ENCODE measurements at regions not wholly inside any gene's neighbourhood (a gene's known extent, or its start where the extent isn't known, plus 50 kb on each side); places are given as distances from the start of the nearest gene placed in this dataset.

- DNase-seq (ENCODE audit: low spot score) (no peak), ATAC-seq (no peak)
- Mint-ChIP-seq H3K36me3 (no peaks in the 10 kb centered on the region), H3K4me1 (peaks cover 37% of the 10 kb centered on the region), H3K9me3 (no peaks in the 10 kb centered on the region), H3K27ac (no peak overlapping the region), H3K27me3 (ENCODE audit: low read depth) (peaks cover under 1% of the 10 kb centered on the region; the same call in 1 of the 2 replicates), H3K4me3 (no peak overlapping the region)
- POLR2A ChIA-PET, result no interaction called here
- no peak for TF ChIP-seq RELA (CRISPR knock-in tag; IDR thresholded peaks at IDR 0.05; ENCODE audit: borderline replicate concordance)
- TF ChIP-seq RORB (CRISPR knock-in tag; IDR thresholded peaks at IDR 0.05), result no peak
- TF ChIP-seq, protein P1, sequence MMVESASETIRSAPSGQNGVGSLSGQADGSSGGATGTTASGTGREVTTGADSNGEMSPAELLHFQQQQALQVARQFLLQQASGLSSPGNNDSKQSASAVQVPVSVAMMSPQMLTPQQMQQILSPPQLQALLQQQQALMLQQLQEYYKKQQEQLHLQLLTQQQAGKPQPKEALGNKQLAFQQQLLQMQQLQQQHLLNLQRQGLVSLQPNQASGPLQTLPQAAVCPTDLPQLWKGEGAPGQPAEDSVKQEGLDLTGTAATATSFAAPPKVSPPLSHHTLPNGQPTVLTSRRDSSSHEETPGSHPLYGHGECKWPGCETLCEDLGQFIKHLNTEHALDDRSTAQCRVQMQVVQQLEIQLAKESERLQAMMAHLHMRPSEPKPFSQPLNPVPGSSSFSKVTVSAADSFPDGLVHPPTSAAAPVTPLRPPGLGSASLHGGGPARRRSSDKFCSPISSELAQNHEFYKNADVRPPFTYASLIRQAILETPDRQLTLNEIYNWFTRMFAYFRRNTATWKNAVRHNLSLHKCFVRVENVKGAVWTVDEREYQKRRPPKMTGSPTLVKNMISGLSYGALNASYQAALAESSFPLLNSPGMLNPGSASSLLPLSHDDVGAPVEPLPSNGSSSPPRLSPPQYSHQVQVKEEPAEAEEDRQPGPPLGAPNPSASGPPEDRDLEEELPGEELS (CRISPR knock-in tag; IDR thresholded peaks at IDR 0.05), result no peak
- TF ChIP-seq, protein P2, sequence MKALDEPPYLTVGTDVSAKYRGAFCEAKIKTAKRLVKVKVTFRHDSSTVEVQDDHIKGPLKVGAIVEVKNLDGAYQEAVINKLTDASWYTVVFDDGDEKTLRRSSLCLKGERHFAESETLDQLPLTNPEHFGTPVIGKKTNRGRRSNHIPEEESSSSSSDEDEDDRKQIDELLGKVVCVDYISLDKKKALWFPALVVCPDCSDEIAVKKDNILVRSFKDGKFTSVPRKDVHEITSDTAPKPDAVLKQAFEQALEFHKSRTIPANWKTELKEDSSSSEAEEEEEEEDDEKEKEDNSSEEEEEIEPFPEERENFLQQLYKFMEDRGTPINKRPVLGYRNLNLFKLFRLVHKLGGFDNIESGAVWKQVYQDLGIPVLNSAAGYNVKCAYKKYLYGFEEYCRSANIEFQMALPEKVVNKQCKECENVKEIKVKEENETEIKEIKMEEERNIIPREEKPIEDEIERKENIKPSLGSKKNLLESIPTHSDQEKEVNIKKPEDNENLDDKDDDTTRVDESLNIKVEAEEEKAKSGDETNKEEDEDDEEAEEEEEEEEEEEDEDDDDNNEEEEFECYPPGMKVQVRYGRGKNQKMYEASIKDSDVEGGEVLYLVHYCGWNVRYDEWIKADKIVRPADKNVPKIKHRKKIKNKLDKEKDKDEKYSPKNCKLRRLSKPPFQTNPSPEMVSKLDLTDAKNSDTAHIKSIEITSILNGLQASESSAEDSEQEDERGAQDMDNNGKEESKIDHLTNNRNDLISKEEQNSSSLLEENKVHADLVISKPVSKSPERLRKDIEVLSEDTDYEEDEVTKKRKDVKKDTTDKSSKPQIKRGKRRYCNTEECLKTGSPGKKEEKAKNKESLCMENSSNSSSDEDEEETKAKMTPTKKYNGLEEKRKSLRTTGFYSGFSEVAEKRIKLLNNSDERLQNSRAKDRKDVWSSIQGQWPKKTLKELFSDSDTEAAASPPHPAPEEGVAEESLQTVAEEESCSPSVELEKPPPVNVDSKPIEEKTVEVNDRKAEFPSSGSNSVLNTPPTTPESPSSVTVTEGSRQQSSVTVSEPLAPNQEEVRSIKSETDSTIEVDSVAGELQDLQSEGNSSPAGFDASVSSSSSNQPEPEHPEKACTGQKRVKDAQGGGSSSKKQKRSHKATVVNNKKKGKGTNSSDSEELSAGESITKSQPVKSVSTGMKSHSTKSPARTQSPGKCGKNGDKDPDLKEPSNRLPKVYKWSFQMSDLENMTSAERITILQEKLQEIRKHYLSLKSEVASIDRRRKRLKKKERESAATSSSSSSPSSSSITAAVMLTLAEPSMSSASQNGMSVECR (CRISPR knock-in tag; IDR thresholded peaks at IDR 0.05; ENCODE audit: borderline replicate concordance), result no peak
- no peak for TF ChIP-seq ZNF232 (CRISPR knock-in tag; IDR thresholded peaks at IDR 0.05)
- TF ChIP-seq E2F1 (CRISPR knock-in tag; IDR thresholded peaks at IDR 0.05), result no peak
- CTCF ChIA-PET, result interaction anchor here (1.3 kb wide), 1 partner anchor 147 kb away, joined by 3 read pairs; no protein-coding TSS in a partner anchor
These were observed 546.7 kb upstream of the ADARB2 start for GRCh38 chr10:2284071-2284470.

DNA sequence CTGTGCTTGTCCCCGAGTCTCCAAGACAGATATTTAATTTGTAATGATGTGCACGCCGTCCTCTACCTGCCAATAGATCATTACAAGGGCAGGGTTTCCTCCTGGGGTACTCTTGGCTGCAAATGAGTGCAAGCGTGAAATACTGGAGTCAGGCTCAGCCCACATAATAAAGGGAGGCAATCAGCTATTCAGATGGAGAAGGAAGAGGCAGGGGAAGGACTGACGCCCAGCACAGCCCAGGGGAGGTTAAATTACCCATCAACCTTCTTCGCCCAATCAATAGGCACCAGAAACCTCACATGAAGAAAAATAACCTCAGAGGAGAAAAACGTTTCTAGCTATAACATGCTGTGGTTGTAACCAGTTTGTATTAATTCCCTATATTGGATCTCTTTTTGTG, 544.9 kb upstream of the ADARB2 start:
- Mint-ChIP-seq H3K9me3 (no peaks in the 10 kb centered on the region), H3K27me3 (ENCODE audit: low read depth) (no peaks in the 10 kb centered on the region; the same call in 1 of the 2 replicates), H3K27ac (no peak overlapping the region), H3K36me3 (no peaks in the 10 kb centered on the region), H3K4me1 (peaks cover 42% of the 10 kb centered on the region), H3K4me3 (no peak overlapping the region)
- DNase-seq (ENCODE audit: low spot score), result no peak
- POLR2A ChIA-PET, result interaction anchor here (1.6 kb wide), 1 partner anchor 14 kb away, joined by 4 read pairs; no protein-coding TSS in a partner anchor
- CTCF ChIA-PET, result interaction anchor here (1.5 kb wide), 1 partner anchor 12 kb away, joined by 4 read pairs; no protein-coding TSS in a partner anchor
- ATAC-seq, result peak; percentile 82
- TF ChIP-seq FOXJ3 (CRISPR knock-in tag; IDR thresholded peaks at IDR 0.05; ENCODE audit: borderline replicate concordance) (no peak), RORB (CRISPR knock-in tag; IDR thresholded peaks at IDR 0.05) (no peak), ZNF423 (CRISPR knock-in tag; IDR thresholded peaks at IDR 0.05) (no peak), EMX1 (CRISPR knock-in tag; IDR thresholded peaks at IDR 0.05) (no peak), TP53 (CRISPR knock-in tag; IDR thresholded peaks at IDR 0.05) (no peak), ATF1 (CRISPR knock-in tag; IDR thresholded peaks at IDR 0.05) (no peak), CREM (CRISPR knock-in tag; IDR thresholded peaks at IDR 0.05) (no peak), JAZF1 (CRISPR knock-in tag; IDR thresholded peaks at IDR 0.05) (no peak), GABPB1 (CRISPR knock-in tag; IDR thresholded peaks at IDR 0.05) (no peak), ATF6 (CRISPR knock-in tag; IDR thresholded peaks at IDR 0.05) (no peak), NR3C1 (CRISPR knock-in tag; conservative IDR thresholded peaks at IDR 0.05; ENCODE audit: low read depth) (no peak)
- TF ChIP-seq, protein P3, sequence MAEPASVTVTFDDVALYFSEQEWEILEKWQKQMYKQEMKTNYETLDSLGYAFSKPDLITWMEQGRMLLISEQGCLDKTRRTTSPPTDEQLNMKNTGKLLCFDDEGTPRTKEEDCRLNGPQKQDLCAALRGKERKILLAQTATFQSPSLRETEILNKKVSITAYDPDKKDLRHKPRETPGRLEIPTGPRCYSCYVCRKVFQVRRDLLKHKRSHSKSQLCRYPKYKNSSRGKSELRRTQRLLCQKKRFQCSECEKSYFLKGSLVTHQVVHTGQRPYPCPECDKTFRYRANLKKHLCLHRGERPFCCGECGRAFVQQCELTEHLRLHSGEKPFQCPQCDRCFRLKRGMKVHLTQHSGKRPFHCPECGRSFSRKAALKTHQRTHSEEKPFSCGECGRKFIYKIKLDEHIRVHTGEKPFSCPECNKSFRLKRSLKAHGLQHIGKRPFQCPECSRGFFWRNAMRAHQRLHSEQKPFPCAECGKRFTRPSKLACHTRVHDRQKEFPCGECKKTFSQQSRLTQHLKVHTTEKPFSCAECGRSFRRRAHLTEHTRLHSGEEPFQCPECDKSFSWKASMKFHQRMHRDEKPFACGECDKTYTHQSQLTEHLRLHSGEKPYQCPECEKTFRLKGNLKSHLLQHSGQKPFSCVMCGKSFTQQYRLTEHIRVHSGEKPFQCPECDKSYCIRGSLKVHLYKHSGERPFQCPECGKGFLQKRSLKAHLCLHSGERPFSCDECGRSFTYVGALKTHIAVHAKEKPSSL (CRISPR knock-in tag; conservative IDR thresholded peaks at IDR 0.05), result no peak
- TF ChIP-seq, protein P4, sequence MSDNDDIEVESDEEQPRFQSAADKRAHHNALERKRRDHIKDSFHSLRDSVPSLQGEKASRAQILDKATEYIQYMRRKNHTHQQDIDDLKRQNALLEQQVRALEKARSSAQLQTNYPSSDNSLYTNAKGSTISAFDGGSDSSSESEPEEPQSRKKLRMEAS (CRISPR knock-in tag; IDR thresholded peaks at IDR 0.05), result no peak
- TF ChIP-seq, protein P5, sequence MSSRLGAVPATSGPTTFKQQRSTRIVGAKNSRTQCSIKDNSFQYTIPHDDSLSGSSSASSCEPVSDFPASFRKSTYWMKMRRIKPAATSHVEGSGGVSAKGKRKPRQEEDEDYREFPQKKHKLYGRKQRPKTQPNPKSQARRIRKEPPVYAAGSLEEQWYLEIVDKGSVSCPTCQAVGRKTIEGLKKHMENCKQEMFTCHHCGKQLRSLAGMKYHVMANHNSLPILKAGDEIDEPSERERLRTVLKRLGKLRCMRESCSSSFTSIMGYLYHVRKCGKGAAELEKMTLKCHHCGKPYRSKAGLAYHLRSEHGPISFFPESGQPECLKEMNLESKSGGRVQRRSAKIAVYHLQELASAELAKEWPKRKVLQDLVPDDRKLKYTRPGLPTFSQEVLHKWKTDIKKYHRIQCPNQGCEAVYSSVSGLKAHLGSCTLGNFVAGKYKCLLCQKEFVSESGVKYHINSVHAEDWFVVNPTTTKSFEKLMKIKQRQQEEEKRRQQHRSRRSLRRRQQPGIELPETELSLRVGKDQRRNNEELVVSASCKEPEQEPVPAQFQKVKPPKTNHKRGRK (CRISPR knock-in tag; IDR thresholded peaks at IDR 0.05; ENCODE audit: borderline replicate concordance), result no peak
